ENCODE measurements at regions not wholly inside any gene's neighbourhood (a gene's known extent, or its start where the extent isn't known, plus 50 kb on each side); places are given as distances from the start of the nearest gene placed in this dataset.

DNA sequence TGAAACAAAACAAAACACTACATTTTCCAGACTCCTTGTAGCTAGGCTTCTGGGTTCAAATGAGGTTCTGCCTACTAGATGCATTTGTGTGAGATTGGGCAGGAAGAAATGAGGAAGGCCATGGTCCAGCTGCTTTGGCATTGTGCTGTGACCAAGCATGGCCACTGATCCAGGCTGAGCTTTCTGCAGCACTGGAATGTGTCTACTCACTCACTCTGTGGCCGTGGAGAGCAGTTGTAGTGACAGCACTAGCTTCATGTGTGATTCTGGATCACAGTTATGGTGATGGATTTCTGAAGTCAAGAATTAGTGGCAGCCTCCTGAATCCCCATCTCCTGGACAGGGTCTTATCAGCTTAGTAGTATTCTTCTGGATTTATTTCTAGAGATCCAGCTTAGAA is 358.9 kb downstream of the GPAT3 start:
- no peak for DNase-seq

DNA sequence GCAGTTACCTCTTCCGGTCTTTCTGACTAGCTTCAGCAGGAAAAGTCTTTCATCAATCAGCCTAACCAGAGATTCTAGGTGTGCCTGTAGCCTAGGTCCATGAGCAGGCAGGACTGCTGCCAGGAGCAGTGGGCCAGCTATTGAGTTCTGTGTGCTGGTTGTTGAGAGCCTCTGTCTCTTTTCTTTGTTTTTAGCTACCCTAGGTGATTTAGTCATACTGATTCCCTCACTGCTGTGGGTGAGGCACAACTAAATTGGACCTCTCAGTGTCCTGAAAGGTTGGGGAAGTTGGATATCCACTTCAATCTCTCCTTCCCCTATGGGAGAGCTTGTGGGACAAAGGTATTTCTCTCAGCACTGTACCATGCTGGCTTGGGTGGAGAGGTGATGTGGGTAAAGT is 354.9 kb downstream of the GPAT3 start:
- DNase-seq = no peak

DNA sequence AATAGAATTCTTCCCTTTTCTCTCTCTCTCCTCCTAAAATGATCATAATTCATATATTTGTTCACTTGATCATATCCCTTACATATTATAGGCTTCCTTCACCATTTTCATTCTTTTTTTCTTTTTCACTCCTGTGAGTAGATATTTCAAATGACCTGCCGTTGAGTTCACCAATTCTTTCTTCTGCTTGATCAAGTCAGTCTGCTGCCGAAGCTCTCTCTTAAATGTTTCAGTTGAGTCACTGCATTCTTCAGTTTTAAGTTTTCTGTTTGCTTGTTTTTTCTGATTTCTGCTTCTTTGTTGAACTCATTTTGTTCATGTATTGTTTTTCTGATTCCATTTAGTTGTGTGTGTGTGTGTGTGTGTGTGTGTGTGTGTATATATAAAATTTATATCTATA is 354.3 kb downstream of the GPAT3 start:
- DNase-seq = no peak

DNA sequence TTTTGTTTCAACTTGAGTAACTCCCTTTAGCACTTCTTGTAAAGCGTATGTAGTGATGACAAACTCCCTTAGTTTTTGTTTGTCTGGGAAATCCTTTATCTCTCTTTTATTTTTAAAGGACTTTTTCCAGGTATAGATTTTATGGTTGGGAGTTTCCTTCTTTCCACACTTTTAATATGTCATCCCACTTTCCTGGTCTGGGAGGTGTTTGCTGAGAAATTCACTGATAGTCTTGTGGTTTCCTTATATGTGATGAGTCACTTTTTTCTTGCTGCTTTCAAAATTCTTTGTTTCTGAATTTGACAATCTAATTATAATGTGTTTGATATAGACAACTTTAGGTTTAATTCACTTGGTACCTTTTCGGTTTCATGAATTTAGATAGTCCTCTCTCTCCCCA is 353.9 kb downstream of the GPAT3 start:
- no peak for DNase-seq

DNA sequence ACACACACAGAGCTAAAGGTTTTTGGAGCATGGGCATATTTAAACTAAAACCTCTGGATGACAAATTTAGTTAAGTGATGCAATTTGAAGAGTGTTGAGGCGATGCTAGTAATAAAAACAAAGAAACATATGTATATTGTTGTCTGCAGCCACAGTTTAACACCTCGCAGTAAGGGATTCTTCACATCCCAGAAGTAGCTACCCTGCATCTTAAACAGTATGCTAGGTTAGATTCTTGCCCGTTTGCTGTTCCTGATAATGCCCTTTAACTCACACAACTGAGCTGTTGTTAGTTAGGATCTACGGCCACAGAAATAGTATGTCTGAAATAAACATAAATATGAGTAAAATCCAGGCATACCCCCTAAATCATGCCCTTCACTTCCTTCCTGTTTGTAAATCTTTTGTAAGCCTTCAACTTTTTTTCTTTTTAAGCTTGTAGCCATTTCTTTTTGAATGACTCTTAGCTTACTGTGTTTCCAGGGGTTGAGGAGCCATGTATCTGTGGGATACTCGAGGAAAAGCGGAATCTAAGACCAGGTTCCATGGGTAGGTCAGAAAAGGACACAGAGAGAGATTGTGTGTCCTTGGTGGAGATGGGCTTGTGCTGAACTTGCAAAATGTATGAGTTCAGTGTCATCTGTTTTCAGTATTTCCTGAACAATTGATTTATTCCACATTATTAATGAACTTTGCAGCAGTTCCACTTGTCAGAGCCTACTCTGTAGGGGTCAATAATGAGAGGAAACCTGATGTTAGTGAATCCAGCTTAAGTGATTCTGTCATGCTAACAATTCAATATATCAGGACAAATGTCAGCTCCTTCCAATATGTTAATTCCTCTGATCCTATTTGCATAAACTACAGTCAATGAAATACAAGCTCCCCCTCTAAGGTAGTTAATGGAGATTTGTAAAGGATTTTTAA is 349.6 kb downstream of the GPAT3 start:
- no peak for DNase-seq

DNA sequence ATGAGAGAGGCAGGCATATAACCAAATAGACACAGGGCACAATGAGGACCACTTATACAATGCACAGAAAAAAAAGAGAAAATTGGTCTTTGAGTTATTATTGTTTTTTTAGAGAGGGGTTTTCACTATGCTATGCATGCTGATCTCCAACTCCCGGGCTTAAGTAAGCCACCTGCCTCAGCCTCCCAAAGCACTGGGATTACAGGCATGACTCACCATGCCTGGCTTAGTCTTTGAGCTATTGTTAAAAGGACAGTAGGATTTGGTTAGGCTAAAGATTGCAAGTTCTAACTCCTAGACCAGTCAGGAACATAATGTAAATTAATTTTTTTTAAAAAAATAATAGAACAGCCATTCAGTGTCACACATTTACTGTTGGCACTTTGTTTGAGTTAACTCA is 340.1 kb downstream of the GPAT3 start:
- DNase-seq = no peak

DNA sequence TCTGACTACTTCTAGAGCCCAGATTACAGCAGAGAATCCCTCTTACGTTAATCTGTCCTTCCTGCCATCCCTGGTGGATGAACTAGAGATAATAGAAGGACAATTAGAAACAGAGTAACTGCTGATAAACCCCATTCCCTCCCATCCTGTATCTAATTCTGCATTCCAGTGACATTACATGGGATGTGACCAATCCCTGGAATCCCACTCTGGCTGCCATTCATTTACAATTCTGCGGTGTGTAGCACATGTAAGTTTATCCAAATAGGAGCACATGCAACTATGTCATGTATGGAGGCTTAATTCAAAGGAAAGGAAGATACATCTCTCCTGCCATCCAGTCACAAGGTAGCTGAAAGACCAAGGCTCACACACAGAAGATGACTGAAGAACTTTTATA is 339.5 kb downstream of the GPAT3 start:
- no peak for DNase-seq

DNA sequence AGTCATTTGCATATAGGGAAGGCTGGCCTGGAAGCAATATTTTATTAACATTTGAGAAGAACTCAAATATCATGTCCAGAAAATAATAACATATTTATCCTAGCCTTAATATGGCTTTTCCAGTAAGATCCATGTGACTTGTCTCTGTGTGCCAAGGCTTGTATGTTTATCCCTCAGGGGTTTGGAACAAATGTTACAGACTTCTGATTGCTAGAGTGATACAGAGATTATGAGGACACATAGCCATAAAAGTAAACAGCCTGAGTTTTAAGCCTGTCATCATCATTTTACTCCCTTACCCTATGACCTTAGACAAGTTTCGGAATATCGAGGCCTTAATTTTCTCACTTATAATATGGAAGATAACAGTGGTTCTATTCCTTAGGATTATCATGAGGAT is 338.1 kb downstream of the GPAT3 start:
- DNase-seq = no peak

DNA sequence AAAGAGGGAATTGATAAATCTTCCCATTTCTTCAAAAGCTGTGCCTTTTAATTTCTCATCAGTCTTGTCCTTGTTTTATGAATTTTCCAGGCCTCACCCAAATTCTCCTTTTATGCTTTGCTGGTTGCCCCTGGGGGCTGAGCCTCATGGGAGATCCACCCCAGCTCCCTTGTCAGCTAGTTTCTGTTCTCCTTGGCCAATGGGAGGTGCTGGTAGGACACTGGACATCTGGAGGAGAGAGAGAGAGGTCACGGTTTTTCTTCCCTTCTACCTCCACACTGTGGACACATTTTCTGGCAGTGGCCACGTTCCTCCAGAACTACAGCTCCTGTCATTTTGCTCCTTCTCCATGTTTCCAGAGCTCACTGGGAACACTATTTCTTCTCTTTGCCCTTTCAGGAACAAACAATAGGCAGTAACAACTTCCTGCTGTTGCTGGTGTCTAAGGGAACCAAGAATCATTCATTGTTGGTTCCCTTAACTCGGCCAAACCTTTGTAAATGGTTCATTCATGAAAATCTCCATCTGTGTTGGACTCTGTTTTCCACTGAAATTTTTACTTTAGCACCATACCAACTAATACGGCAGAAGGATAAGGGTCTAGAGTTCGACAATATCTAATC is 334.5 kb downstream of the GPAT3 start:
- no peak for DNase-seq

DNA sequence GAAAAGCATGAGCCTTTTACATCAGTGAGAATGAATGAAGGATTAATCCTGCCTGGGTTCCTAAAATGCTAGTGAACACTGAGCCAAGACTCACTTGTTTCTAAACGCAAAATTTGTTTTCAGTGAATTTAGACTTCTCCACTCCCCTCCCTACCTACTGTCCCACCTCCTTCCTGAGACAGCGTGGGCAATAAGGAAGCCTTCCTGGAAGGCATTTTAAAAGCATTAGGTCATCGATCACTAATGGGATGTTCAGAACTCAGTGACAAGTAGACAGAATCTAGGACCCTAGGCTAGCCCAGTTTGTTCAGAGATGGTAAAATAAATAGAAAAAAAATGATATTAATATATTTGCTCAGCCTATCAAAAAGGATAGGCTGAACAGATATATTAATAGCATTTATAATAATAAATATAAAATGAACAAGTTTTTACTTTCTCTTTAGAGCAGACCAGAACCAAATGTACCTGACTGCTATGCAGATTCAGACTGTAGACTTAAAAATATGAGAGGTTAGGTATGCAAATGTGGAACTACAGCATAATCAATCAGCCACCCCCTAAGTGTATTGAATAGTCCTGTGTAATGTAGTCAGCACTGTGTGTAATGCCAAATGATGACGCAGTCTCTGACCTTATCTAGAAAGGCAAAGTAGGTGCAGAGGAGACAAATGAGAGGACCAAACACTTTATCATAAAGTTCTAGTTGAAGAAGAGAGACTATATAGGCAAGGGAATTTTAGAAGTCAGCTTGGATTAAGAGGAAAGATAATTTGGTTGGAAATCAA is 331.1 kb downstream of the GPAT3 start:
- DNase-seq = no peak

DNA sequence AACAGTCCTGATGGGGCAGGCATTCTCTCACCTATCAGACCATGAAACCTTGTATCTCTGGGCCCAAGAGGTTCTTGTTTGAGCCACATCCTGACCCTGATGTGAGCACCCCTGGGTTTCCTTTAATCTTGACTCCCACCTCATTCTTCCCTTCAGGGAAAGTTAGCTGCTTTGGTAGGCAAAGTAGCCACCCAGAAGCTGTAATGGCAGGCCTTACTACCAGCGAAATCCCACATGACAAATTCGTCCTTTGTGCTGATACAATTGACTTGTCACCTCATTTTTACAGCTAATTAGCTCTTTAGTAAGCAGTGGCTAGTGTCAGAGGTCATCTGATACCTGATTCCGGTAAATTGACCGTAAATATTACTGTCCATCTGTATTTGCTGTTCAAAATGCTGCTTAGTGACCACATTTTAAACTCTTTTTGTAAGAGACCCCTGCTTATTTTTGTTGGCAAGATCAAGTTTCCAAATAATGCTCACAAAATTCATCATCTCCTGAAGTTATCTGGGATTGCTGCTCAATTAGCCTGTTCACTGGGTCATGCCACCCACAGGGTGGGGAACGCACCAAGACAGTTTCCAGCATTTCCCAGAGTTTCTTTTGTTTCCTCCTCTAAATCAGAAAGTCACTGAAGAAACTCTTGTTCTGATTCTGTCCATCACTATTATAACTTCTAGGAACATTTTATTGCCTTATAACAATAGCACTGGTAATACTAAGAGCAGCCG is 329.7 kb downstream of the GPAT3 start:
- DNase-seq = no peak

DNA sequence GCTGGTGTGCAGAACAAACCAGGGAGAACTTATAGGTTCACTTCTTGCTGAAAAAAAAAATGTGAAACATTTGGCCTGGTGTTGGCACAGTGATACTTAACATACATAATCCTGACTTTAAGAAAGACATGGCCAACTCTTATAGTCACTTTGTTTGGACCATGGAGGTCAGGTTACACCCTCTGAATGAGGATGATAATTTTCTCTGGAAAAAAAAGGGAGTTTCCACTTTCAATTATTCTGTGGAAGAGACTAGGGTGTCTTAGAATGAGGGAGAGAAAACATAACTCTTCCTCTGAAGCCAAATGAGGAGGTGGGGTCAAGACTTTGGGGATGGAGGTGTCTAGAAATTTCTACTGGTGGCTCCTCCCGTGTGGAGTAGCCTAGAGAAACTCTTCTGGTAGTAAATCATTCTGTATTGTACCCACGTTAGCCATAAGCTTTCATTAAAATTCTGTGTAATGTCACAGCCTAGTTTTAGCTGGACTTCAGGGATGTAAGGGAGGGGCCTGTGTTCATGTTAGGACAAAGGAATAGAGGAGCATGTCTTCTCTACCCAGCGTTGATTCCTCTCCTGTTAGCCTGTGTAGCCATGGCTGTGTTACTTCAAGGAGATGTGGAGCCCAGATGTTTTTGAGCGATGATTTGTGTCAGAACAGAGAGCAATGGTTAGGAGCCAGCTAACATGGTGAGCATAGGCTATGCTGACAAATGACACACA is 328.3 kb downstream of the GPAT3 start:
- no peak for DNase-seq

DNA sequence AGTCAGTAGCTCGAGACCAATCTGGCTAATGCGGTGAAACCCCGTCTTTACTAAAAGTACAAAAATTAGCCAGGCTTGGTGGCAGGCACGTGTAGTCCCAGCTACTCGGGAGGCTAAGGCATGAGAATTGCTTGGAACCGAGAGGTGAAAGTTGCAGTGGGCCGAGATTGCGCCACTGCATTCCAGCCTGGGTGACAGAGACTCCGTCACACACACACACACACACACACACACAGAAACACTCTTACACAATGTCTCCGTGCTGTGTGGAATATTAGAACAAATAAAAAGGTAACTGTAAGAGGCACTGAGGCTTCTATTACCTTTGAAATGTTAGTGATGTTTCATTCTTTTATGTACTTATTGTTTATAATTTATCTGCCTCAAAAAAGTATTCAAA is 326.6 kb downstream of the GPAT3 start:
- no peak for DNase-seq

DNA sequence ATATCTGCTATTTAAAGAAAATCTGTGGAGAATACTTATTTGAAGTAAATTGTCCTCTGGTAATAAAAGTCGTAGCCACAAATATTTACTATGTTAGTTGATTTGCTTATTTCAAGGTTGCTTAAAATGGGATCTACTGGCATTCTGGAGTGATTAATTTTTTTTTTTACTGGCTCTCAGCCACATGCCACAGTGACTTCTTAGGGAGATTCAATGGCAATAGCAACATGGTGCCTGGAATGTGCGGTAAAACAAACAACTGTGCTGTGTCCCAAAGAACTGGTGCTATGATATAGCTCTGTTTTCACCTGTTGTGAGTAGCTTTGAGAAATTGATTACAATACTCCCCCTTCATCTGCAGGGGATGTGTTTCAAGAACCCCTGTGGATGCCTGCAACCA is 324.3 kb downstream of the GPAT3 start:
- no peak for DNase-seq

DNA sequence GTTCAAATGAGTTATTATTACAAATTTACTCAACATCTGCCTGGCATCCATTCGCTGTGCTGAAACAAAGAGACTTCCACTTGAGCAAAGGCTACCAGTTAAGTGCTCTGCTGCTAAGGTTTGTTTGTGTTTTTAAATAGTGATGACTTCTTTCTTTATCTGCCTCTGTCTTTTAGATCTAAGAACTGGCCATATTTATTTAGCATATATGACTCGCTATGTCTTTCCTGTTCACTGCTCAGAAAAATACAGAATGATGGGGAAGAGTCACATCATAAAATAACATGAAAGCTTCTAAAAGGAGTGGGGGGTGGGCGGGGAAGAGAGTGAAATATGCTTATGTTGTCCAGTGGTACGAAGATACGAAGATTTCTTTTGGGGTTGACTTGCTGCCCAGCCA is 322.2 kb downstream of the GPAT3 start:
- DNase-seq = no peak

DNA sequence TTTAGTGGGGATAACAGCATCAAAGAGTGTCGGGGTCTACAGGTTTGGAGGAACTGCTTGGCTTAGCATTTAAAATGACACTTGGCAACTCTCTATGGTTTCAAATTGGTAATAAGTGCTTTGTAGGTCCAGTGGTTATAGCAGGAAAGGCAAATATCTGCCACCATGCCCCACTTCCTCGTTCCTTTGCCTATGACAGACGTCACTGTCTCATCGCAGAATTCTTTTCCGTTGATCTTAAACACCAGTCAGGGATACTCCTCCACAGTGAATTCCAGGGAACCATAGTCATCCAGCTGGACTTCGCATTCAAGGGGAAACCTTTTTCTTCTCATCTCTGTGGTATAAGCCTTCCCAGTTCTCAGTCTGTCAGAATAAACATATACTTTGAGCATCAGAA is 319.1 kb downstream of the GPAT3 start:
- no peak for DNase-seq

DNA sequence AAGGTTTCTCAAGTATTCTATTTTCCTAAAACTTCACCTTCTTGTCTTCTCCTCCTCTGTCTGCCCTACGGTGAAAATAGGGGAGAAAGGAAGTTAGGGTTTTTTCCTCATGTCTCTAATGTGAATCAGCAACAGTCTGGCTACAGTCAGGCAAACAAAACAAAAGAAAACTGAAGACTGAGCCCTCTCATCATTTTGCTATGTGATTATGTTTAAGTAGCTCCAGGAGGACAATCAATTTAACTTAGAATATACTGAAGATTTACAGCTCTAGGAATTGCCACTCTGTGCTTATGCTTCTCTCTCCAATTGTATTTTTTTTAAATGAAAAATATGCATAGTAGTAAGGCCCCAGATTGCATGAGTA is 316.2 kb downstream of the GPAT3 start:
- DNase-seq = no peak

DNA sequence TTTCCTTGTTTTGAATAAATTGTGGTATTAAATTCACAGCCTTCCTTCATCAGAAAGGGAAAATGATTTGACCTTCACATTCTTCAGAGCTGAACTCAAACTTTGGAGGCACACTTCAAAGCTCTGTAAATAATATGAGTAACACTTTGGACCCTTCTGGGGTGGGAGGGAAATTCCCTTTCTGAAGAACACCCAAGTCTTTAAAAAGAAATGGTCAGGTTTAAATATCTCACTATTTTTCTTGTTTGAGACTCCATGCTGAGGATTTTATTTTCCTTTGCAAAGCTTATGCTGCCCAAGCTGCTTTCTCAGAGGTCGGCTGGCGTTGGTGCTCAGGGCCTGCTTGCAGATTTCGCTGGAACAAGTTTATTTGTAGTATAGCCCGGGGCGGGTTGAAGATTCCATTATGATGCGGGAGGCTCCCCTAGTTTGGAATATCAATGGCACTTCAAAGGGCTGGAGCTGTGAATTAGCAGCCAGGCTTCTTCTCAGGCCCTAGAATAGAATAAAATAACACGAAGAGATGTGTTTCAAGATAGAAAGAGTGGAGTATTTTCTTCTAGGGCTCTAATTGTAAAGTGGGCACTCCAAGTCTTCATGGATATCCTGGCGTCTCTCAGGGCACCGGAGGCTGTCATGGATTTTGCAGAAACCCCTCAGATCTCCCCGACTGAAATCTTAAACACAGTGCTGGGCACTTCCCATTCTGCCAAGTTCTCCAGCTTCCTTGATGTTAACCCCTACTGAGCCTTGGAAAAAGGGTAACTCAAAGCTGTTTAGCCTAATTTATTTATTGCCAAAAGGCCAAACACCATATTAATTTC is 315.6 kb downstream of the GPAT3 start:
- no peak for DNase-seq

DNA sequence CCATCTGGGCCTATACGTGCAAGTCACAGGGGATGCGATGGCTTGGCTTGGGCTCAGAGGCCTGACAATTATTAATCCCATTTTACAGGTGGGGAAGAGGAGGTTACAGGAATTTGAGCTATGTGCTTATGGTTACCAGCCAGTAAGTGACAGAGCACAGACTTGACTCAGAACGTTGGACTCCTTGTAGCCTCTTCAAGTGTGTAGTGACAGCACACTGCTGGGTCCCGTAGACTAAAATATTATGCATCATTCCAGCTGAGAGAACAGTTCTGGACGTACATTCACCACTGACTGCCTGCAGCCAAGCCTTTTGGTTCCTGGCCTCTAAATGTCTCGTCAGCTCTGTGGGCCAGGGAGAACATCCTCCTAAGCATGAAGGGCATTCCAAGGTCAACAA is 314.5 kb downstream of the GPAT3 start:
- DNase-seq = no peak

DNA sequence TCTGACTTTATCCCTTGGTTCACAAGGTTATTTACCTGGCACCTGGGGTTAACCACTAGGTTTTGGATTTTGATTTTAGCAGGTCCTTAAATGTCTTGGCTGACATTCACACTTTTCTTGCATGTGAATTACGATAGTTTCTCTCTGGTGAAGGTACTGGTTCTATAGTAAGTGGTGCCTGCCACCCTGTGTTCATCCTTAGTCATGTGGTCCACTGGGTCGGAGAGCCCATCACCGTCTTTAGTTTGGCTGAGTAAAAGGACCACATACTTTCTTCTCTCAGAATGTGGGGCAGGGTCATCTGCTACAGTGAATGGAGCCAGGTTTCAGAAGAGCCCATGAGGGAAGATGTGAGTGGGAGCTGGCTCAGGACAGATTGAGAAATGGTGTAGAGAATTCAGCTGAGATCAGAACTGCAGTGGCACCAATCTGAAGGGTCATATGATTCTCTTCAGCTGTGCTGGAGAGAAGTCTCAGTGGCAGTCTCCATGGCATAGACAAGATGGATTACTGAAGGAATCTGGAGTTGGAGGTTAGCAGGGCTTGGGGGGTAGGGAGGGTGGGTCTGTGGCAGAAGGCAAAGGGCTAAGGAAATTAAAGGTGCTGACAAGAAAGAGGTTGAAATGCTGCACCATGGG is 310.4 kb downstream of the GPAT3 start:
- no peak for DNase-seq

DNA sequence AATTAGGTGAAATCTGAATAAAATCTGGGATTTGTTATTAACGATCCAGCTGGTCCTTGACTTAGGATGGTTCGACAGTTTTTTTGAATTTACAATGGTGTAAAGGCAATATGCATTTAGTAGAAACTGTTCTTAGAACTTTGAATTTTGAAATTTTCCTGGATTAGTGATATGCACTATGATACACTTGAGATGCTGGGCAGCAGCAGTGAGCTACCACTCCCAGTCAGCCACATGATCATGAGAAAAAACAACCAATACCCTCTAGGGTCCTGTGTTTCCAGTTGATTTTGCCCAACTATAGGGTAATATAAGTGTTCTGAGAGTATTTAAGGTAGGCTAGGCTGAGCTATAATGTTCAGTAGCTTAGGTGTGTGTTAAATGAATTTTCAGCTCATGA is 303.7 kb downstream of the GPAT3 start:
- no peak for DNase-seq

Data from NCI-H524 (cell line).